Activated T-cell treated with anti-CD3 and anti-CD28 coated beads for 24 hours (primary cell): ENCODE measurements at regions not wholly inside any gene's neighbourhood (a gene's known extent, or its start where the extent isn't known, plus 50 kb on each side); places are given as distances from the start of the nearest gene placed in this dataset.
"Not testable (repeated sequence)": the region's sequence is repeated elsewhere in the genome, so short reads cannot be mapped to it uniquely, and the experiment has no call there.

Source experiments
- DNase-seq: peaks from one replicate; pipeline ENCODE4 v3.0.0-alpha.2; 2020; ENCODE audit warnings: low read depth

DNA sequence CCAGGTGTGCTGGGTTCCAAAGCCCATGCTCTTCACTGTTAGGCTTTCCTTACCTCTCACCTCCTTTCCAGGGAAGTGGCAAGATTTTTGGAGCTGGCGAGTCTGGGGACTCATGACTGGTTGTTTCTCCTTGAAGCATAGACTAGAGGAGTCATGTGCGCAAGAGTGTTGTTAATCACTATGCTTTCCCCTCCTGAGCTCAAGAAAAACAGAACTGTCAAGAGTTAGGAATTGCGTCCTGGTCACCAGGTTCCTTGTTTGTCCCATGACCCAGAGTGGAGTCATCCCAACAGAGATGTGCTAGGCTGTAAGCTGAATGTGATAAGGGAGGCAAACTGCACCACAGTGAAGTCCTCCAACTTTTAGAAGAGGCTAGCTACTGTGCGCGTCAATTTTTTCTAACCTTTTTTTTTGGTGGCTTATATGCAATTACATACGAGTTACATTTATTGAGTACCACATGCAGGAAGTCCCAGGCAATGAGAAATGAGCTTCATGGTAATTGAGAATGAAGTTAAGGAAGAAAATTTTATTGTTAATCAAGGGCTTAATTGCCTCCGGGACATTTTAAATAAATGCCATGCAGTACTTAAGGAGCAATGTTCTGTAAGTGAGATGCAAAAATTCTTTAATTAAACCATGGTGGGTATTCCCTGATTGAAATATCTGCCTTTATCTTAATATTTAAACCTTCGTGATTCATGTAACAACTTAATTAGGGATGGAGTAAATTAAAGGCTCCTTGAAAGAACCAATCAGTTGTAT, 233.9 kb downstream of the ZIC5 start:
- DNase-seq: no peak

DNA sequence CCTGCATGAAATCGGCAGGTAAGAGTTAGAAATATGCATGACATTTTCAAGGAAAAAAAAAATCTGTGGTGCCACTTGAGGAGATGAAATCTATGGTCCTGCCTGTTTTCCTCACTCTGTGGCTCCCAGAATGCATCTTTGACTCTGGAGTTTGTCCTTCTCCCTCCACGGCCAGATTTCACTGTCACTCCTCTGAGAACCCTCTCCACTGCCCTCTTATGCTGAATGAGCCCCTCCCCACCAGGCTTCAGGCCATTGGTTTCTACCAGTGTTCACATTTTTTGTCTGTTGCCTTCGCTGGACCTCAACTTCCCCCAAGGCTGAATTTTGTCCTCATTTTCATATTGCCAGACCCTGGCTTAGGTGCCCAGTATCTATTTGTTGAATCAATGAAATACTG, 235.0 kb downstream of the ZIC5 start:
- no peak for DNase-seq

DNA sequence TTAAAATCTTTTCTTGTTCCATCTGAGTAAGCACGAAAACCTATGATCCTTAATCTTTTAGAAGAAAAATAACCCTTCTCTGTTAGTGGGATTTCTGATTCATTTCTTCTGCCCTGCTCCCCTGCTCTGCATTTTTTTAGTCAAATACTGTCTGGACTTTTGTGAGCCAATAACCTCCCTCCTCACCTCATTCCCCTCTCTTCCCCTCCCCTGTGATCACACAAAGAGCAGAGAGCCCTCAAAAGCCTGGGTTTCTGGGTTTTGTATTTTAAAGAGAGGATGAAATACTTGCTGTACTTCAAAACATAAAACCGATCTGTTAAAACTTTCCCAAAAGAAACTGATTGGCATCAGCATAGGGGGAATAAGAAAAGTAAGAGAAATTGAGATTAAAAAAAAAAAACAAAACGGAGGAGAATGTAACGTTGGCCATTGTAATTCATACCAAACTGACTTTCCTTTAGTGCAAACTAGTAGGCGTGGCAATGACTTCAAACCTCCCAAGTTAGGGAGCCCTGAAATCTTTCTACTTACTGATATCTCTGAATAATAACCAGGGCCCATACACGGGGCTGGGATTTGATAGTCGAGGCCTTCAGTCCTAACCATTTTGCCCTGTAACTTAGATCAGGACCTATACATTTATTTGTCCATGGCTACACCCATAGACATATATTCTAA, 232.9 kb downstream of the TM9SF2 start:
- DNase-seq: no peak

DNA sequence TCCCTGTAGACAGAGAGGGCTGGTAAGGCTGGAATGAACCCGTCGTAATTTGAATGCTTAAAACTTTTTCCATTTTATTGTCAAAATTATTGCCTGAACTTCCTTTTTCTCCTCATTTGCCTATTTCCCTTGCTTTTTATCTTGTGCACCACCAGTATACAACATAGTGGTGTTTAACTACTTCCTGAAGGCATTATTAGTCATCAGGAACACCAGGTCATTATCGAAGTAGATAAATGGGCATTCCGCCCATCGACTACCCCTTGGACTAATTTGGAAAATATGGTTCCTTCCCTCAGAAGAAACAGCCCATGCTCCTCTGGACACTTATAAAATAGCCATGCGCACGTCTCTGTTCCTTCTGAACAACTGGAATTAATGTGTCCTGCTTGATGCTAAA, 232.1 kb downstream of the TM9SF2 start:
- no peak for DNase-seq

DNA sequence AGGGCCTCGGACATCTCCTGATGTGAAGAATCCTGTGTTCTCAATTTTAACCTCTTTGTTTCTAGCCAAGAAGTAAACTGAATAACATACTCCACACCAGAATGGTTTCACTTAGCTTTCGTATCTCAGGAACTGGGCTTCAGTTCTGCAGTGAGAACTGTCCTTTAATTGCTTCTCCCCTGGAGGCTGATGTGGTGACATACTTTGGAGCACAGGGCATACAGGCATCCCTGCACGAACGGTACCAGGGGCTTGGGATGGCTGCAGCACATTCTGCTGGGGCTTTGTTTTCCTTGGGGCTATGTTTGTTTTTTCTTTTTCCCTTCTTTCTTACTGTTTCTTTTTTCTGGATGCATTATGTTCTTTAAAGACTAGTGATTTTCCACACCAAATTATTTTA, 230.5 kb downstream of the TM9SF2 start:
- no peak for DNase-seq

DNA sequence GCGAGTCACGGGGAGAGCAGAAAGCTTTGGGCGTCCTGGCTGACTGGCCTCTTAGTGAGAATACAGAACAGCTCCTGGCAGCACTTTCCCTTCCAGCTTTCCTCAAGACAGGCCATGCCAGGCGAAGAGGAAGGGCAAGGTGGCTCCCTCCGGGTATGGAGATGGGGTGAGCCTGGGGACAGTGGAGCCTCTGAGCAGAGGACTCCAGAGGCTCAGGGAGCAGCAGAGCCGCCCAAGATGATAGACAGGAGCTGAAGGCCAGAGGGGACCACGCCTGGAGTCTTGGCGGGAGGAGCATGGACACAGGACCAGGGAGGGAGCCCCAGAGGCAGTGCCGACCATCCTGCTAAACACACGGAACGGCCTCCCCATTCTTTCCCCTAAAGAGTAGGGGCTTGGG, 229.1 kb downstream of the TM9SF2 start:
- no peak for DNase-seq

DNA sequence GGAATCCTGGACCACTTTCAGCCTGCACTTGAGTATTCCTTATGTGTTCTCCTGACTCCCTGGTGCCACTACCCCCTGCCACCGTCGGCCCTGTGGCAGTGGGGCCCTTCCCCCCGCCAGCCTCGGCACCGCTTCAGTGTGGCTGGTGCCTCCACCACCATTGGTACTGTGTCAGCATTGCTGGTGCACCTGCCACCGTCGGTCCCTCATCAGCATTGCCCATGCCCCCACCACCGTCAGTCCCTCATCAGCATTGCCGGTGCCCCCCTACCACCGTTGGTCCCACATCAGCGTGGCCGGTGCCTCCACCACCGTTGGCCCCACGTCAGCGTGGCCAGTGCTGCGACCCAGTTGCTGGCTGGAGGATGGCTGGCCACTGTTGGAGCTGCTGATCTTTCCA, 228.5 kb downstream of the TM9SF2 start:
- DNase-seq: no peak

DNA sequence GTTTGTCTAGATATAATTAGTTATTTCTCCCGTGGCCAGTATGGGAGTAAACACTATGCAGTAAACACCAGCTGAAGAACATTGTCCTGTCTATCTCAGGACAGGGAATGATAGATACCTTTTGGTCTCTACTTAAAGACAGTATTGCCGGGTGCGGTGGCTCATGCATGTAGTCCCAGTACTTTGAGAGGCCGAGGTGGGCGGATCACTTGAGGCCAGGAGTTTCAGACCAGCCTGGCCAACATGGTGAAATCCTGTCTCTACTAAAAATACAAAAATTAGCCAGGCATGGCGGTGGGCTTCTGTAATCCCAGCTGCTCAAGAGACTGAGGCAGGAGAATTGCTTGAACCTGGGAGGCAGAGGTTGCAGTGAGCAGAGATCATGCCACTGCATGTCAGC, 226.4 kb downstream of the TM9SF2 start:
- DNase-seq: not testable (repeated sequence)

DNA sequence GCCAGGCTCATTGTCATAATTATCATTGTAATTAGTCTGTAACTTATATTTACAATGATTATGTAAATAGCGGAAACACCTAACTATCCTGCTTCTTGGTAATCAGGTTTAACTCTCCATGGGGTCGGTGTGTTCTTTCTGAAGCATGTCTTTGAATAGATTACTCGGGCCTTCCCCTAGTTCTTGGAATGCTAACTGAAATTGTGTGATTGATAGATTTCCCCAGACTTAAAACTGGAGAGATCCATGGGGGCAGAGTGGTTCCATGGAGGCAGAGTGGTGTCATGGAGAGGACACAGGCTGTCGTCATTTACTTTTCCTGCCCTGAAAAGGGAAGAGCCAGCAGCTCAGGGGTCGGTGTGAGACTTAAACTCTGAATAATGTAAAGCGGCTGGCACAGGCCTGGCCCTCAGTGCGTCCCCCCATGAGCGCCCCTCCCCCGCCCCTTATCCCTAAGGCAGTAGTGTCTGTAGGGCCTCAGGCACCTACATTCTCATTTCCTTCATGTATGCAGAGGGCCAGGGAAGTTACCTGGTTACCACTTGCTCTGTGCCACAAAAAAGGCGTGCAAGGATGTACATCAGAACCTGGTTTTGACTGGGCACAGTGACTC, 225.1 kb downstream of the TM9SF2 start:
- DNase-seq: no peak

DNA sequence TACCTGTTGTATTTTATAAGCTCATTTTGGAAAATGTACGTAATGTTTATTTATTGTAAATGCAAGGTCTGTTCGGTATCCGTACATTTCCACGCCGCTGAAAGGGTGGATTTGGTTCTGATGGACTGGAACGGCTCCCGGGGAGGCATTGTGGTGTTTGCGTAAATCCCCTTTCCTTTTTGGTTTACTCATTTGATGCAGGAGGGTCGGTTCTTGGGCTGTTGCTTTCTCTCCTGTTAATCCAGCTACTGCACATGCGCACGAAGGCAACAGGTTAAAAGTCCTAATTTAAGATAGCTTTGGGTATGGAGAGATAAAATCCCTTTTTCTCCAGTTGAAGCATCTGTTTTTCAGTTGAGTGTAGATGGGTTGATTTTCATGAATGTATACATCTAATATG, 224.4 kb downstream of the TM9SF2 start:
- DNase-seq: no peak

DNA sequence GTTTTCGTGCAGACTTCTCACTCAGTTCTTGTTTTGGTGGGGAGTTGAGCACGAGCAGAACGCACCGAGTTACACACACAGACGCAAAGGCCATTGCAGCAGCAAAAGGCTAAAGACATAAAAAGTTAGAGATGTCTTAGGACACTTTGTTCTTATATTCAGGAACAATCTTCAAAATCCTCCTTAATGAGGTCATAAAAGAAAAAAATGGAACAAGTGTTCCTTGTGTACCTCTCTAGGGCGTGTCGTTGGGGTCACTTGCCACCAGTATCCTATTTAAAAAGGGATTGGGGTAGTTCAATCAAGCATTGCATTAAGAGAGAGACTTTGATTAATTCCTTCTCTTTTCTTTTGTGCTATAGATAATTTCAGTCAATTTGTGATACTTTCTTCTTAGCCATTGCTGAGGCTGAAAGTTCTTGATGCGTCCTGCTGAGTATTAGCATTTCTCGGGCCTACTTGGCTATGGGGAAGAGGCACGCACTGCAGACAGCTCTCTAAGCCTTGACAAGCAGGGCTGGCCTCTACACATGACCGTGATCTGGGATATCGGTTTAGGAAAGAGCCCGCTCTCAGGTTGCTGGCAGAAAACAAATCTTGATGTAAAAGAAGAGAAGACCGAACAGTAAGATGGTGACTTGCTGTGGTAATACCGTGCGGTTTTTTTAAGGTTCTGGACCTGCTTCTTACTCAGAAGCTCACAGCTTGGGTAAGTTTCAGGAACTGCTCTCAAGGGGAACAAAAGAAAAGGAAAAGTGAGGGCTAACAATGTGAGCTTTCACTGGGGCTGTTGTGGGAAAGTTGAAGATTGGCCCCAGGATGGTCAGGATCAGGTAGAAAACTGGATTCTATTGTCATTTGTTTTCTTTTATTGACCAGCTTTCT, 223.6 kb downstream of the TM9SF2 start:
- no peak for DNase-seq

DNA sequence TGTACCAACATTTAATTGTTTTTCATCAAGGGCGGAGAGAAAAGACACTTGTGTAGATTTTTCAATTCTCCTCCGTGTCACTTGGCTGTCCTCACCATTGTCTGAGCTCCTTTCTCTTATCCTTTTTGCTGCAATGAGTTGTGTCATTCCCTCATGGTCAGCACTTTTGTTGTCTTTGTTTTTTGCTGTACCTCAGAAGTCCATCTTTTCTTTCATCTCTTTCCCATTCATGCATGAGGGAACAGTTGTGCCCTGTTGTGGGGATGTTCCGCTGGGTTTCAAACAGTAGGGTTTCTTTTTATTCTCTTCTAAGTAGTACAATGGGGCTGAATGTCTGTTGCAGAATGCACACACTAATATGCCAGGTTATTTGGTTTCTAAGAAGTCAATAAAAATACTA, 222.6 kb downstream of the TM9SF2 start:
- no peak for DNase-seq

DNA sequence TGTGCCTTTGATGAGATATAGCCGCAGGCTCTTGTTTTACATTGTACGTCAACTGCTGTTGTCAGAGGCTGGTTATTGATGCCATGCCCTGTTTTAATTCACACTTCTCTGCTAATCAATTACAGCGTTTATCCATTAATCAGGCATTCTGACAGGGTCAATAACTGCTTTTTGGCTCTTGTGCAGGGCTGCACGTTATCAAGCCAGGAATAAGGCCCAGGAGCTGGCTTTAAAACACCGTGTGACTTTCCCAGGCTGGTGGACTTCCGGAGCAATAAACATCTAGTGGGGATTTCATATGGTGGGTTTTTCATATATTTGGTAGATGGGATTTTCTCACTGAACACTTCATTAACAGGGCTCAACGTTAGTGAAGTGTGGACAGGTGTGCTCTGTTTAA, 221.7 kb downstream of the TM9SF2 start:
- DNase-seq: no peak

DNA sequence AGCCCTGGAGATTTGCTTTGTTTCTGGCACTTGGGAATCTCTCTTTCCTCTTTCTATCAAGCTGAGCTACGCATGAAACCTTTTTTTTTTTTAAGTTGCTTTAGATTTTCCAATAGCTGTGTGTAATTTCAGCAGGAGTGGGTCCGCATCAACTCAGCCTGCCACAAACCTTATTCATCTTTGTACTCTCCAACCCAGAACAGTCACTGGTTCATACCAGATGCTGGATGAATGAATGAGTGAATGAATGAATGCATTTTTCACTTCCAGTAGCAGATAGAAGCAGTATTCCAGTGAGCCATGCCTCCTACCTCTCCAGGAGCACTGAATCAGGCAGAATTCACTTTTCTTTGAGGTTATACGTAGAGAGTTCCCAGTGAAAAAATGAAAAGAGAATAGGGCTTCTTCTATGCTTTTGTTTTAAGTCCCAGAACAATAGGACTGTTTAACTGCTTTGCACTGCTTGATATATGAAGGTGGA, 221.1 kb downstream of the TM9SF2 start:
- no peak for DNase-seq

DNA sequence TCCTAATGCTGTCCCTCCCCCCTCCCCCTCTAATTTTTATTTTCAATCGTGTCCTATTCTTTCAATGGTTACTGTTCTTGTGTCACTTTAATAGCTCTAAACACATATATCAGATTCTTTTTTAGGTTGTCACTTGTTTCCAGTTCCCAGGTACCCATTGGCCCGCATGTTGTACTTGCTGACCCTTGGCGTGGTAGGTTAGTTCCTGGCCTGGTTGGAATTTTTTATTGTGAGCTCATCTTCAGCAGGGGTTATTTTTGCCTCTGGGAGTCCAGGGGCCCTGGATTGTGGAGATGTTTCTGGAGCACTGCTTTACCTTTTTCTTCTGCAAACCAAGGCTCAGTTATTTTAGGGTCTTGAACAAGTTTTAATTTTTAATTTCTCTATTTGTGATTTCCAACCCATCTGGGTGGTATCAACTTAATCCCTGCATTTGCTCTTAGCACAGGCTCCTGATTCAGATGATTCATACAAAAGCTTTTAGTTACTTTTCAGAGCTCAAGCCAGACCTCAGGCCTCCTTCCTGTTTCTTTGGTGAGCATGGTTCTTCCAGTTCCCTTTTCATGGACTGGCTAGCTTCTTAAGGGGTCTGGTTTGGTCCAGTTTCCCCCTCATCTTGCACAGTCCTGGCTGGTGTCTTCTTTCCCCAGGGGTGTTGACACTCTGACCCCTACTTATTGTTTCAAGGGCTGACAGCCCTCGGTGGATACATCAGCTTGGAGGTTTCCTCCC, 220.5 kb downstream of the TM9SF2 start:
- DNase-seq: no peak

DNA sequence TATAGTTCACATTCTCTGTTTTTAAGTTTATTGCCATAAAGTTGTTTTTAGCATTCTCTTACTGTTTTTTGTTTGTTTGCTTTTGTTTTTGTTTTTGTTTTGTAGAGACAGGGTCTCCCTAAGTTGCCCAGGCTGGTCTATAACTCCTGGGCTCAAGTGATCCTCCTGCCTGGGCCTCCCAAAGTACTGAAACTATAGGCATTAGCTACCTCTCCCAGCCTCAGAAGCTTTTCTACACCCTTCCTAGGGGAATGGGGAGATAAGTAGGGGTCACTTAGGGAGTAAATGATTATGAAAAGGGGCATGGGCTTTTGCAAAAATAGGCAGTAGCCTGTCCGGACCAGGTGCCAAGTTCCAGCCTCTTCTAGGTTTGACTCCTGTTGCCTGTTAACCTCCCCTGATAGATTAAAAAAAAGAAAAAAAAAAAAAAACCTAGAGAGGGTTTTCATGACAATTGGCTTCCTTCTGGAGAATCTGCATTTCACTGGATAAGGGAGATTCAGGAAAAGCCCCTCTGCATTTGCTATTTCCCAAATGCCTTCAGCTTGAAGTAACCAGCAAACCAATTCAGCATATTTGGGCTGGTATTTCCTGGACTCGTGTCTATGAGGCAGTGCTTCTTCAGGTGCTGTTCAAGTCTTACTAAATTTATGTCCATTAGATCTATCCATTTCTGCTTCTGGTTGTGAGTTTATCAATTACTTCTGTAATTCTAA, 216.8 kb downstream of the TM9SF2 start:
- no peak for DNase-seq

DNA sequence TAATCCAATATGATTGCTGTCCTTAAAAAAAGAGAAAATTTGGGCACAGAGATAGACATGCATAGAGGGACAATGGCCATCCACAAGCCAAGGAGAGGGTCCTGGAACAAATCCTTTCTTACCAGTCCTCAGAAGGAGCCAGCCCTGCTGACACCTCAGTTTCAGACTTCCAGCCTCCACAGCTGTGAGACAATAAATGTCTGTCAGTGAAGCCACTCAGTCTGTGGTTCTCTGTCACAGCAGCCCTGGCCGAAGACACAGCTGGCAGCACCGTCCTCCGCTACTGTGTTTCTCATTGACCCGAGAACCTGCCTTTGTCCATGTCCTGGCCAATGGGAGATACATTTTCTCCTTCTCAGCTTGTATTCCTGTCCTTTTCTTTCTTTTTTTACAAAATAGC, 207.9 kb downstream of the TM9SF2 start:
- no peak for DNase-seq

DNA sequence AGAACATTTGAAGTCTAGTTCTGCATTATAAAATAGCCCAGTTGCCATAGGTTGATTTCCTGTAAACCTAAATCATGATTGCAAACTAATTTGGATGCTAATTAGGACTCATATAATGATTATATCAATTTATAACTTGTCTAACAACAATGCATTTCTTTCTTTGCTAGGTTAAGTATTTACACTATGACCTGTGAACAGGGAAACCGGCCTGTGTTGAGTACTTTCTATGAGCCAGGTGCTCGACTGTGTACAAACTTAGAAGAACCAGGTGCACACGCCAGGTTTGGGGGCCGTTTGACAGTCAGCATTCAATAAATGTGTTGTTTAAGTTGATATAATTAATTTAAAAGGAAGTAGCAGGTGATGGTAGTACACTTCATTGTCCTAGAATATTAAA, 203.1 kb downstream of the TM9SF2 start:
- no peak for DNase-seq

DNA sequence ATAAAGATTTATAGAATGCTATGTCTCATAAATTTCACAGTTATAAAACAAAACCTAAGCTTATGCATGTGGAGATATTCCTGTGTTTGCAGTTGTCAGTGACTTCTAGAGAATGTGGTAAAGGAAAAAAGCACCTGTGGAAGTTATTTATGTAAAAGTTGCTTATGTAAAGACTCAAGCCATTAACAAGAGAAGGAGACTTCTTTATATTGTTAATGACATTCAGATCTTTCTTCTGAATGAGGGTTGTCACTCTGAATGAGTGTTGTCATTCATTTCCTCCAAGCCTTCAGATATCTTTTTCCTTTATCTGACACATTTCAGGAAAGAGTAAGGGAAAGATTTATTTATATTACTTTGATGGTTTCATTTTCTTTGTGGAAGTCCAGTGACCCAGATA, 202.6 kb downstream of the TM9SF2 start:
- DNase-seq: no peak

DNA sequence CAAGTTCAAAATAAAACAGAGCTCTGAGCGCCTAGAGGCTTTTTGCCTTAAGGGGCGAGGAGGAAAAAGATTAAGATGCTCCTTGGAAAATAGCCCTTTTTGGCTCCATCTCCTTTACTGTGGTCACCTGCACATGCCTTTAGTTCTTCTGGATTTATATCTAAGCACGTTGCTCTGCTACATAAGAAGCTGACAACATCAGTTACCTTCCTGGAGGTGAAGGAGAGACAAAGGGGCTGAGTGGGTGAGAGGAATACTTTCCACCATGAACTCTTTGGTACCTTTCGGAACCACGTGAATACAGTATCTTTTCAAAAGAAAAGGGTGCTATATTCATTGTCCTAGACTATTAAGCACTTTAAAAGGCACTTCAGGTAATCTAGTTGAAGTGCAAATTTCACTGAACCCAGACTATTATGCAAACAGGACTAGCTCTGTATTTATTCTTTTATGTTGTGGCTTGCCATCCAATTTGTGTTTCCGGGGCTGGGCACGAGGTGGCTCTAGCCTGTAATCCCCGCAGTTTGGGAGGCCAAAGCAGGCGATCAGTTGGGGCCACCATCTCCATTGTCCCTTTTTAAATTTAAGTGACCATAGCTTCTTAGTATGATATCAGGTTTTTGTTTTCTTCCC, 201.5 kb downstream of the TM9SF2 start:
- DNase-seq: no peak

DNA sequence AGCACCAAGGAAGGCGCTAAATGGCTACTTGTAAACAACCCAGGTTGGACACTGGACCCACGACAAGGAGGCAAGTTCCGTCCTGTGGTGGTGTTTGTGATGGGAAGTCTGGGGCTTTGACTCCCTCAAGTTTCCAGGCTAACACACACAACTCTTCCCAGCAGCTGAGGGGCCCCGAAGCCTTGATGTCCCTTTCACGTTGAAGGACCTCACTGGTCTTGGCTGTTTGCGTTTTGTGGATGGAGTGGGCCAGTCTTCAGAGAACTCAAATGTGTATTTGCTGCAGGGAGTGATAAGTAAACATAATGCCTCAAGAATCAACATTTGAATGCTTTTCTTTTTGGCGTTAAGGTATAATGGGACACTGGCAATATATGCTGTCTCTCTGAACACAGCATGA, 199.2 kb downstream of the TM9SF2 start:
- DNase-seq: no peak
